ENCODE measurements at regions not wholly inside any gene's neighbourhood (a gene's known extent, or its start where the extent isn't known, plus 50 kb on each side); places are given as distances from the start of the nearest gene placed in this dataset.

- ChIA-PET POLR2A (ENCODE audit: low non-redundant PET) (no interaction called here), CTCF (no interaction called here)
- no peak overlapping the region for H3K4me3 ChIP-seq (ENCODE audit: low read depth, low read length, poor library complexity, severe bottlenecking)
- no peaks in the 10 kb centered on the region for H3K4me1 ChIP-seq (ENCODE audit: insufficient read depth, low read length, poor library complexity, severe bottlenecking)
- TF ChIP-seq EZH2 (IDR thresholded peaks at IDR 0.05; ENCODE audit: borderline replicate concordance, low read depth, low read length, poor library complexity, severe bottlenecking) (no peak), CTCF (conservative IDR thresholded peaks at IDR 0.05; ENCODE audit: low read depth, low read length) (no peak)
- intact Hi-C loops (cut with micrococcal nuclease; ENCODE audit: unreplicated experiment), result no loop called here
- no TSS peak for BruUV-seq (replicated peaks)
- no peak for DNase-seq (ENCODE audit: low spot score)
- H3K27ac ChIP-seq (ENCODE audit: low read depth, low read length, poor library complexity, severe bottlenecking), result no peak overlapping the region
- no peaks in the 10 kb centered on the region for H3K27me3 ChIP-seq (replicated peaks; ENCODE audit: insufficient read depth, low read depth, low read length, poor library complexity)
- H3K36me3 ChIP-seq (ENCODE audit: insufficient read depth, low read length, poor library complexity, severe bottlenecking), result no peaks in the 10 kb centered on the region
- peaks cover 4% of the 10 kb centered on the region for H3K9me3 ChIP-seq (ENCODE audit: low read depth, low read length, poor library complexity, severe bottlenecking)
Measured at GRCh38 chr6:114611696-114612095, 268.9 kb upstream of the HS3ST5 start.

GRCh38 chr6:114608091-114608490 is 265.3 kb upstream of the HS3ST5 start:
- BruUV-seq (replicated peaks), result no TSS peak
- no peak for TF ChIP-seq CTCF (conservative IDR thresholded peaks at IDR 0.05; ENCODE audit: low read depth, low read length)
- TF ChIP-seq EZH2 (IDR thresholded peaks at IDR 0.05; ENCODE audit: borderline replicate concordance, low read depth, low read length, poor library complexity, severe bottlenecking), result no peak
- CTCF ChIA-PET, result no interaction called here

GRCh38 chr6:114605656-114606055 is 262.8 kb upstream of the HS3ST5 start:
- no TSS peak for BruUV-seq (replicated peaks)
- ChIA-PET CTCF (no interaction called here), POLR2A (ENCODE audit: low non-redundant PET) (no interaction called here)
- Histone ChIP-seq H3K9me3 (ENCODE audit: low read depth, low read length, poor library complexity, severe bottlenecking) (no peaks in the 10 kb centered on the region), H3K27me3 (replicated peaks; ENCODE audit: insufficient read depth, low read depth, low read length, poor library complexity) (no peaks in the 10 kb centered on the region), H3K36me3 (ENCODE audit: insufficient read depth, low read length, poor library complexity, severe bottlenecking) (no peaks in the 10 kb centered on the region), H3K4me1 (ENCODE audit: insufficient read depth, low read length, poor library complexity, severe bottlenecking) (no peaks in the 10 kb centered on the region), H3K27ac (ENCODE audit: low read depth, low read length, poor library complexity, severe bottlenecking) (no peak overlapping the region), H3K4me3 (ENCODE audit: low read depth, low read length, poor library complexity, severe bottlenecking) (no peak overlapping the region)
- no peak for DNase-seq (ENCODE audit: low spot score)
- no peak for TF ChIP-seq CTCF (conservative IDR thresholded peaks at IDR 0.05; ENCODE audit: low read depth, low read length)
- no peak for TF ChIP-seq EZH2 (IDR thresholded peaks at IDR 0.05; ENCODE audit: borderline replicate concordance, low read depth, low read length, poor library complexity, severe bottlenecking)
- intact Hi-C loops (cut with micrococcal nuclease; ENCODE audit: unreplicated experiment), result no loop called here

More at GRCh38 chr6:114608091-114608490, 265.3 kb upstream of the HS3ST5 start:
- Histone ChIP-seq H3K27me3 (replicated peaks; ENCODE audit: insufficient read depth, low read depth, low read length, poor library complexity) (no peaks in the 10 kb centered on the region), H3K4me1 (ENCODE audit: insufficient read depth, low read length, poor library complexity, severe bottlenecking) (no peaks in the 10 kb centered on the region), H3K9me3 (ENCODE audit: low read depth, low read length, poor library complexity, severe bottlenecking) (peaks cover 4% of the 10 kb centered on the region), H3K27ac (ENCODE audit: low read depth, low read length, poor library complexity, severe bottlenecking) (no peak overlapping the region), H3K4me3 (ENCODE audit: low read depth, low read length, poor library complexity, severe bottlenecking) (no peak overlapping the region), H3K36me3 (ENCODE audit: insufficient read depth, low read length, poor library complexity, severe bottlenecking) (no peaks in the 10 kb centered on the region)
- intact Hi-C loops (cut with micrococcal nuclease; ENCODE audit: unreplicated experiment), result no loop called here
- POLR2A ChIA-PET (ENCODE audit: low non-redundant PET), result no interaction called here
- DNase-seq (ENCODE audit: low spot score), result no peak

Measured in A673 (cell line).